CD4-positive, alpha-beta memory T cell (primary cell): ENCODE measurements at regions not wholly inside any gene's neighbourhood (a gene's known extent, or its start where the extent isn't known, plus 50 kb on each side); places are given as distances from the start of the nearest gene placed in this dataset.

Experiments
- CTCF ChIA-PET: fragments of 350-600 bp; sonication (Branson Sonifier 250); formaldehyde crosslinking; loops from one replicate; lab custom pipeline; 2021; ENCODE audit warnings: inconsistent platforms; ENCODE audit not compliant: partially characterized antibody; lab: Charles Lee
- POLR2A ChIA-PET: fragments of 350-600 bp; sonication (Branson Sonifier 250); formaldehyde crosslinking; loops from one replicate; lab custom pipeline; 2021; ENCODE audit not compliant: partially characterized antibody; lab: Charles Lee
- DNase-seq, 5 donors: peaks; one replicate each; pipeline versions ENCODE4 v3.0.0 to v3.0.0-alpha.2; 2020 to 2022; ENCODE audit warnings: mixed read lengths in 1 of 5
- H3K27ac ChIP-seq: one replicate; pipeline ENCODE4 v1.7.0; 2013; ENCODE audit warnings: low read depth, low read length
- H3K27me3 ChIP-seq: 2 replicates; pipeline ENCODE4 v1.7.0; 2013; ENCODE audit warnings: mild to moderate bottlenecking, low read length, moderate library complexity; ENCODE audit not compliant: insufficient read depth
- H3K36me3 ChIP-seq: 2 replicates; pipeline ENCODE4 v1.7.0; 2013; ENCODE audit warnings: mild to moderate bottlenecking, low read length, moderate library complexity; ENCODE audit not compliant: insufficient read depth
- H3K4me1 ChIP-seq: 2 replicates; pipeline ENCODE4 v1.7.0; 2013; ENCODE audit warnings: mild to moderate bottlenecking, low read length, moderate library complexity; ENCODE audit not compliant: insufficient read depth
- H3K4me3 ChIP-seq, 2 donors: one replicate each; pipeline ENCODE4 v1.7.0; 2013; ENCODE audit warnings: low read length in 2 of 2, mild to moderate bottlenecking in 1 of 2
- H3K9me3 ChIP-seq, 2 donors: one replicate each; pipeline ENCODE4 v1.7.0; 2013; ENCODE audit warnings: low read length in 2 of 2, control low read depth in 1 of 2; ENCODE audit not compliant: control insufficient read depth in 1 of 2
- H3K27ac Mint-ChIP-seq, 7 donors: one replicate each; pipeline ENCODE4 v1.8.0; 2020 to 2021; ENCODE audit warnings: mixed read lengths in 7 of 7, mild to moderate bottlenecking in 6 of 7, inconsistent platforms in 3 of 7, moderate library complexity in 3 of 7
- H3K27me3 Mint-ChIP-seq, 2 donors: one replicate each; pipeline ENCODE4 v1.8.0; 2020 to 2021; ENCODE audit warnings: mixed read lengths in 2 of 2
- H3K36me3 Mint-ChIP-seq, 2 donors: one replicate each; pipeline ENCODE4 v1.8.0; 2020 to 2021; ENCODE audit warnings: mixed read lengths in 2 of 2, inconsistent platforms in 1 of 2, mild to moderate bottlenecking in 1 of 2
- H3K4me1 Mint-ChIP-seq, 4 donors: one replicate each; pipeline ENCODE4 v1.8.0; 2020 to 2021; ENCODE audit warnings: mixed read lengths in 4 of 4, mild to moderate bottlenecking in 1 of 4
- H3K4me3 Mint-ChIP-seq, 8 donors: one replicate each; pipeline ENCODE4 v1.8.0; 2020 to 2021; ENCODE audit warnings: mixed read lengths in 8 of 8, mild to moderate bottlenecking in 7 of 8, moderate library complexity in 6 of 8, inconsistent platforms in 3 of 8
- H3K9me3 Mint-ChIP-seq, 8 donors: one replicate each; pipeline ENCODE4 v1.8.0; 2020 to 2021; ENCODE audit warnings: mixed read lengths in 8 of 8, mild to moderate bottlenecking in 5 of 8, inconsistent platforms in 3 of 8, moderate library complexity in 1 of 8
- intact Hi-C: fragments of 100-400 bp; cut with micrococcal nuclease; formaldehyde crosslinking; loops from one replicate; pipeline ENCODE4 v1.15.1; 2023

DNA sequence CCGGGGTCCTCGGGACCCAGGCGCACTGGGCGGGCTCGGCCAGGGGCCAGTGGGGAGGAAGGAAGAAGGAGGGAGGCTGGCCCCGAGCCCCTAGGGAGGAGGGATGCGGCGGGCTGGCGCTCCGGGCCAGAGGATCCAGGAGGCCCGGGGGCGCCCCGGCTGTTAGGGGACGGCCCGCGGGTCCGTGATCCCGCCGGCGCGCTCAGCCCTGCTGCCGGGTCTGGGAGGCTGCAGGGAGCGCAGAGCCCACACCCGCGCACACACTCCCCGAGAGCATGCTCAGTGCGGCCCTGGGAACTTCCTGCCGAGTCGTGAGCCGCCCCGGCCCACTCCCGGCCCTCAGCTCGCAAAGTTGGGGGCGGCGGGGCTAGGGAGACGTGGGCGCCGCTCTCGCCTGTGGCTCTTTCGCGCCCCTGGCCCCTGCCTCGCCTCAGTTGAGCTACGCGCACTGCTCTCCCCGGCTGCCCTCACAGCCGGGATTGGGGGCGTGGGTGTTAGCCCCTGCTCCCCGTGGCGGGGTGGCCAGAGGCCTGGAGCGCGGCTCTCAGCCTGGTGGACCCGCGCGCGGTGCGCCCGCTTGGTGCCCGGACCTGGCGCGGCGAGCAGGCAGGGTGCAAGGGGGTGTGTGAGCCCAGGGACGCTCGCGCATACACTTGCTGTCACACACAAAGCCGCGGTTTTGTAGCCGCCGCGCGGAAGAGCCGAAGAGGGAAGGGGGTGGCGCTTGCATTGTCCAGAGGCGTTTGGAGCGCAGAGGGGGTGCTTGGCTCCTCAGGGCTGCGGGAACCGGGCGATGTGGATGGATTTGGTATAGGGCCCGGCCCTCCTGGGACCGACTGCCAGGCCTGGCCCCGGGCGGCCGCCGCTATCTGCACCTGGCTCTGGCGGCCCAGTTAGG lies 132.9 kb upstream of the MGAT5 start:
- no peaks in the 10 kb centered on the region for H3K27me3 ChIP-seq
- CTCF ChIA-PET = interaction anchor here (0.9 to 11.1 kb wide), 13 partner anchors 10 to 330 kb away, joined by 3 to 358 read pairs (median 27); partner anchors contain the start of gene MGAT5
- H3K36me3 ChIP-seq = no peaks in the 10 kb centered on the region
- peaks cover 61% of the 10 kb centered on the region for H3K4me1 ChIP-seq
- Mint-ChIP-seq H3K4me3 (peak overlapping the region; percentile 88 to 92 (median 90)), H3K27ac (peak overlapping the region; percentile 70 to 93 (median 89)), H3K9me3 (no peaks in the 10 kb centered on the region), H3K27me3 (no peaks in the 10 kb centered on the region), H3K4me1 (peaks cover 48 to 66% (median 57%) of the 10 kb centered on the region in 4 donors), H3K36me3 (peaks cover 0 to 12% of the 10 kb centered on the region in 2 donors)
- H3K27ac ChIP-seq = peak overlapping the region; percentile 70
- no peaks in the 10 kb centered on the region for H3K9me3 ChIP-seq
- intact Hi-C loops = no loop called here
- peak; percentile 58 to 71 (median 66) for DNase-seq
- peak overlapping the region; percentile 57 to 66 for H3K4me3 ChIP-seq
- POLR2A ChIA-PET = interaction anchor here (0.8 to 5.5 kb wide), 22 partner anchors 9 to 797 kb away, joined by 3 to 98 read pairs (median 5); partner anchors contain the start of genes CCNT2 and MGAT5

DNA sequence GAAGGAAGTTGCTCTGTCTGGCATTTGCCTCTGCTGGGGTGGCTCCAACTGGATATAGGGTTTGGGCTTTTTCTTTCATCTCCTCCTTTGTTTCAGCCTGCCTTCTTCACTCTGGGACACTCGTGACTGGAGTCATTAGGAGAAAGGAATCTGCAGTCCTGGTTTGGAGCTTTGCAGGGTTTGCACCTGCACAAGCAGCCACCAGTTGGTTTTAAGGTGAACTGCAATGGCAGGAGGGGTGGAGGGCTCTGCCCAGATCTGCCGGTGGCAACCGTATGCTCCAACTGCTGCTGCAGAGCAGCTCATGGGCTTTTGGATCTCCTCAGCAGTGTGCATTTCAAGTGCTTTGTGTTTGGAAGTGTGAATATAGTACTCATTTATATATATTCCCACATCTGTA lies 131.3 kb upstream of the MGAT5 start:
- ChIA-PET CTCF (interaction anchor here (0.9 to 11.1 kb wide), 7 partner anchors 12 to 290 kb away, joined by 3 to 358 read pairs (median 3); no protein-coding TSS in a partner anchor), POLR2A (interaction anchor here (0.8 to 5.5 kb wide), 8 partner anchors 57 to 796 kb away, joined by 3 to 98 read pairs (median 20); partner anchors contain the start of gene CCNT2)
- no peaks in the 10 kb centered on the region for H3K9me3 ChIP-seq
- peaks cover 77% of the 10 kb centered on the region for H3K4me1 ChIP-seq
- intact Hi-C loops = no loop called here
- peak overlapping the region in 6 of 7 donors; percentile 59 to 89 (median 82) for H3K27ac Mint-ChIP-seq
- H3K27me3 ChIP-seq = no peaks in the 10 kb centered on the region
- no peaks in the 10 kb centered on the region for H3K36me3 ChIP-seq
- peak in 1 of 5 donors; percentile 21 for DNase-seq
- no peak overlapping the region for H3K4me3 ChIP-seq
- H3K27me3 Mint-ChIP-seq = no peaks in the 10 kb centered on the region
- H3K36me3 Mint-ChIP-seq = peaks cover 0 to 12% of the 10 kb centered on the region in 2 donors
- peaks cover 65 to 82% (median 73%) of the 10 kb centered on the region in 4 donors for H3K4me1 Mint-ChIP-seq
- no peaks in the 10 kb centered on the region for H3K9me3 Mint-ChIP-seq
- H3K27ac ChIP-seq = no peak overlapping the region
- H3K4me3 Mint-ChIP-seq = peak overlapping the region; percentile 88 to 92 (median 90)

DNA sequence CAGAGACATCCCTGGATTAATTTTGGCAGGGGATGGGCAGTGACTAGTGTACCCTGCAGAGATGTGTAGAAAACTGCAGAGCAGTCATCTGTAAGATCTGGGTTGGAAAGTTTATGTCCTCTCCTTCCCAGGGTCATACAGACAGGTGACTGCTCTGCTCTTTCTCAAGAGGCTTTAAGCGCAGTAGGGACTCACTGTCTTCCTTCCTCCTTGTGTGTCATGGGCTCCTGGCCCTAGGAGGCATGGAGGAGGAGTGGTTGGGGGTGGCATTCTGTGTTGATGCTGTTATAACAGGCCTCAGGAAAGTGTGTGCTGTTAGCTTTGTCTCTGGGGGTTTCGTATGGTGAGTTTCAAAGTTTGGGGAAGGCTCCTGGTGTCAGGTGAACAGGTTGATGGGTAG lies 130.5 kb upstream of the MGAT5 start:
- Histone ChIP-seq H3K4me1 (peaks cover 83% of the 10 kb centered on the region), H3K4me3 (no peak overlapping the region), H3K27ac (no peak overlapping the region), H3K36me3 (no peaks in the 10 kb centered on the region), H3K9me3 (no peaks in the 10 kb centered on the region), H3K27me3 (no peaks in the 10 kb centered on the region)
- no peaks in the 10 kb centered on the region for H3K27me3 Mint-ChIP-seq
- no peaks in the 10 kb centered on the region for H3K9me3 Mint-ChIP-seq
- peak overlapping the region; percentile 1 to 89 (median 38) for H3K27ac Mint-ChIP-seq
- H3K4me3 Mint-ChIP-seq = peak overlapping the region in 7 of 8 donors; percentile 49 to 92 (median 90)
- ChIA-PET POLR2A (interaction anchor here (1.1 to 5.5 kb wide), 3 partner anchors 57 to 94 kb away, joined by 3 to 62 read pairs (median 5); no protein-coding TSS in a partner anchor), CTCF (interaction anchor here (1.0 to 11.1 kb wide), 7 partner anchors 11 to 119 kb away, joined by 3 to 358 read pairs (median 3); no protein-coding TSS in a partner anchor)
- H3K36me3 Mint-ChIP-seq = peaks cover 0 to 12% of the 10 kb centered on the region in 2 donors
- peaks cover 69 to 87% (median 77%) of the 10 kb centered on the region in 4 donors for H3K4me1 Mint-ChIP-seq
- no peak for DNase-seq
- intact Hi-C loops = no loop called here

DNA sequence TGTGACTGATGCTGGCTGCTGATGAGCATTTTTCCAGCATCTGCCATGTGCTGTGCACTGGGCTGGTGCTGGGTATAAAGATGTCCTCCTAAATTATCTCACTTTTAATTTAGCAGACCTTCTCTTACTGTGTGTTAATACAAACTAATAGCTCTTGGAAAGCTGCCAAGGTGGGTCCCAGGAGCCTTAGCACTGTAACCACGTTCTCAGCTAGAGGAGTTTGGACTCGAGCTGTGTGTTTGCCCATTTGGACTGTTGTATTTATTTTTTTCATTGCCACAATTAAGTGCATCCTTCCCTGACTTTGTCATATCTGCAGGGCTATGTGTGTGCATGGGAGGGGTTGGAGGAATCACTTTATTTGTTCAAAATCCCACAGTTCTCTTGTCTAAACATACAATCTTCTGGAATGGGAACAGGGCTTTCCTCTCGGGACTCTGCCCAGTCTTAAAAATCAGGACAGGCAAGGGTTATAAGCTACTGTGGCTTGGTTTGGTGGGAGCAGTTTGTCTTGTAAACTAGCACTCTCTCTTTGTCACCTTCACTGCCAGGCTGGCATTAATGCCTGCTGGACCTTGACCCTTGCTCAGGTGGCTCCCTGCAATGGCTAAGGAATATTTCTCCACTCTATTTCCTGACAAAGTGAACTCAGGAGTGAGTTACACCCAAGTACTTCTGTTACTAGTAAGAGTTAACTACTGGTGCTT lies 129.7 kb upstream of the MGAT5 start:
- Mint-ChIP-seq H3K4me1 (peaks cover 64 to 87% (median 75%) of the 10 kb centered on the region in 4 donors), H3K4me3 (peak overlapping the region in 7 of 8 donors; percentile 10 to 92 (median 41)), H3K36me3 (peaks cover 0 to 12% of the 10 kb centered on the region in 2 donors), H3K9me3 (no peaks in the 10 kb centered on the region), H3K27ac (peak overlapping the region in 5 of 7 donors; percentile 1 to 89 (median 53)), H3K27me3 (no peaks in the 10 kb centered on the region)
- H3K9me3 ChIP-seq = no peaks in the 10 kb centered on the region
- H3K4me1 ChIP-seq = peaks cover 83% of the 10 kb centered on the region
- POLR2A ChIA-PET = interaction anchor here (1.1 to 1.2 kb wide), 2 partner anchors 57 to 94 kb away, joined by 3 to 5 read pairs; no protein-coding TSS in a partner anchor
- no peak overlapping the region for H3K27ac ChIP-seq
- H3K36me3 ChIP-seq = no peaks in the 10 kb centered on the region
- H3K27me3 ChIP-seq = no peaks in the 10 kb centered on the region
- no peak for DNase-seq
- no peak overlapping the region for H3K4me3 ChIP-seq
- CTCF ChIA-PET = interaction anchor here (1.2 to 11.1 kb wide), 4 partner anchors 78 to 288 kb away, joined by 3 to 358 read pairs (median 118); no protein-coding TSS in a partner anchor
- intact Hi-C loops = no loop called here

DNA sequence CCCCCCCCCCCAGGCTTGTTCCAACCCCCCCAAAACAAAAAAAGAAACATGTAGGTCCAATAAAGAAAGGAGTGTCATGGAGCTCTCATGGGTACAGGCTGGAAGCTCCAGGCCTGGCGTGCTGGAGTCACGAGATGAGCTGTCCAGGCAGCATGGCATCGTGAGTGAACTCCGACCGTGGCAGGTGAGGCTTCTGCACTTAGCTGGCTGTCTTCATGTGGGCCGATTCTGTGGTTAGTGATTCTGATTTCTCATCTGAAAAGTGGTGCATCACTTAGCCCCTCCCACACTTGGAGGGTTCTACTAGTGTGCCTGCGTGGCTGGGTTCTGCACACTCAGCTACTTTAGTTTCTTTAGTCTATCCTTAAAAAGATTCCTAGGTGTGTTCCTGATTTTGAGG lies 126.4 kb upstream of the MGAT5 start:
- intact Hi-C loops = loop anchor here (1.0 kb wide), 1 partner anchor 1404 kb away; the partner anchor contains the start of genes R3HDM1 and ZRANB3
- CTCF ChIA-PET = interaction anchor here (0.9 to 3.8 kb wide), 13 partner anchors 9 to 324 kb away, joined by 3 to 27 read pairs (median 5); no protein-coding TSS in a partner anchor
- peak overlapping the region in 7 of 8 donors; percentile 47 to 82 (median 63) for H3K4me3 Mint-ChIP-seq
- peak overlapping the region; percentile 12 to 85 (median 73) for H3K27ac Mint-ChIP-seq
- peak; percentile 21 to 59 (median 34) for DNase-seq
- no peaks in the 10 kb centered on the region for H3K27me3 Mint-ChIP-seq
- H3K9me3 ChIP-seq = no peaks in the 10 kb centered on the region
- H3K27me3 ChIP-seq = no peaks in the 10 kb centered on the region
- peaks cover 0 to 3% (median 0%) of the 10 kb centered on the region in 8 donors for H3K9me3 Mint-ChIP-seq
- no peak overlapping the region for H3K27ac ChIP-seq
- H3K36me3 Mint-ChIP-seq = peaks cover 15 to 20% of the 10 kb centered on the region in 2 donors
- no peaks in the 10 kb centered on the region for H3K36me3 ChIP-seq
- no peak overlapping the region for H3K4me3 ChIP-seq
- POLR2A ChIA-PET = interaction anchor here (0.5 to 2.0 kb wide), 11 partner anchors 9 to 162 kb away, joined by 3 to 9 read pairs (median 4); no protein-coding TSS in a partner anchor
- H3K4me1 ChIP-seq = peaks cover 82% of the 10 kb centered on the region
- peaks cover 67 to 92% (median 80%) of the 10 kb centered on the region in 4 donors for H3K4me1 Mint-ChIP-seq

DNA sequence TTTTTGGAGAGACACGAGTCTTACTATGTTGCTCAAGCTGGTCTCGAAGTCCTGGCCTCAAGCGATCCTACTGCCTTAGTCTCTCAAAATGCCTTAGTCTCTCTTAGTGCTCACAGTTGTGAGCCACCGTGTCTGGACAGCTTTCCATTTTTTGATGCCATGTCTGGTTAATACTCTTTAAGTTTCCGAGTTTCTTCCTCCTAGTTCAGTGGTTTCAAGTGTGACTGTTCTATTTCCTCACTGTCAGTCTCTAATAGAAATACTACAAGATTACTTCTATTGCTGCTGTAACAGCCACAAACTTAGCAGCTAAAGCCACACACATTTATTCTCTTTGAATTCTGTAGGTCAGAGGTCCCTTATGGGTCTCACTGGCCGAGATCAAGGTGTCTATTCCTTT lies 125.1 kb upstream of the MGAT5 start:
- ChIA-PET CTCF (interaction anchor here (0.9 to 3.8 kb wide), 6 partner anchors 11 to 283 kb away, joined by 3 to 27 read pairs (median 6); no protein-coding TSS in a partner anchor), POLR2A (interaction anchor here (0.7 to 2.0 kb wide), 5 partner anchors 8 to 69 kb away, joined by 3 to 9 read pairs (median 3); no protein-coding TSS in a partner anchor)
- no peaks in the 10 kb centered on the region for H3K27me3 Mint-ChIP-seq
- H3K27me3 ChIP-seq = no peaks in the 10 kb centered on the region
- H3K27ac ChIP-seq = no peak overlapping the region
- H3K27ac Mint-ChIP-seq = peak overlapping the region in 6 of 7 donors; percentile 3 to 57 (median 24)
- no peak overlapping the region for H3K4me3 ChIP-seq
- H3K9me3 Mint-ChIP-seq = peaks cover 0 to 3% (median 0%) of the 10 kb centered on the region in 8 donors
- peak overlapping the region in 5 of 8 donors; percentile 1 to 25 (median 2) for H3K4me3 Mint-ChIP-seq
- peaks cover 63 to 90% (median 78%) of the 10 kb centered on the region in 4 donors for H3K4me1 Mint-ChIP-seq
- no peak for DNase-seq
- H3K4me1 ChIP-seq = peaks cover 81% of the 10 kb centered on the region
- intact Hi-C loops = no loop called here
- peaks cover 18 to 23% of the 10 kb centered on the region in 2 donors for H3K36me3 Mint-ChIP-seq
- no peaks in the 10 kb centered on the region for H3K36me3 ChIP-seq
- no peaks in the 10 kb centered on the region for H3K9me3 ChIP-seq
